H7 (cell line): ENCODE measurements at regions not wholly inside any gene's neighbourhood (a gene's known extent, or its start where the extent isn't known, plus 50 kb on each side); places are given as distances from the start of the nearest gene placed in this dataset.
"Not testable (repeated sequence)": the region's sequence is repeated elsewhere in the genome, so short reads cannot be mapped to it uniquely, and the experiment has no call there.

Source experiments
- DNase-seq: peaks from one replicate; pipeline ENCODE4 v3.0.0; 2012
- H3K27me3 ChIP-seq: 2 replicates; pipeline ENCODE4 v1.6.0; 2011; ENCODE audit warnings: mild to moderate bottlenecking, low read length; ENCODE audit not compliant: control insufficient read depth, insufficient read depth
- H3K36me3 ChIP-seq: replicated peaks from 2 replicates; pipeline ENCODE4 v1.5.1; 2011; ENCODE audit warnings: low read length; ENCODE audit not compliant: control insufficient read depth, insufficient read depth
- H3K4me3 ChIP-seq: 2 replicates; pipeline ENCODE4 v1.5.1; 2011; ENCODE audit warnings: low read depth, mild to moderate bottlenecking, control low read depth, low read length, moderate library complexity; ENCODE audit not compliant: insufficient read depth

- H3K36me3 ChIP-seq: no peaks in the 10 kb centered on the region
- no peak for DNase-seq
- H3K27me3 ChIP-seq: no peaks in the 10 kb centered on the region
- no peak overlapping the region for H3K4me3 ChIP-seq
These were observed 67.3 kb upstream of the RASGRF1 start for GRCh38 chr15:79157631-79158592.

DNA sequence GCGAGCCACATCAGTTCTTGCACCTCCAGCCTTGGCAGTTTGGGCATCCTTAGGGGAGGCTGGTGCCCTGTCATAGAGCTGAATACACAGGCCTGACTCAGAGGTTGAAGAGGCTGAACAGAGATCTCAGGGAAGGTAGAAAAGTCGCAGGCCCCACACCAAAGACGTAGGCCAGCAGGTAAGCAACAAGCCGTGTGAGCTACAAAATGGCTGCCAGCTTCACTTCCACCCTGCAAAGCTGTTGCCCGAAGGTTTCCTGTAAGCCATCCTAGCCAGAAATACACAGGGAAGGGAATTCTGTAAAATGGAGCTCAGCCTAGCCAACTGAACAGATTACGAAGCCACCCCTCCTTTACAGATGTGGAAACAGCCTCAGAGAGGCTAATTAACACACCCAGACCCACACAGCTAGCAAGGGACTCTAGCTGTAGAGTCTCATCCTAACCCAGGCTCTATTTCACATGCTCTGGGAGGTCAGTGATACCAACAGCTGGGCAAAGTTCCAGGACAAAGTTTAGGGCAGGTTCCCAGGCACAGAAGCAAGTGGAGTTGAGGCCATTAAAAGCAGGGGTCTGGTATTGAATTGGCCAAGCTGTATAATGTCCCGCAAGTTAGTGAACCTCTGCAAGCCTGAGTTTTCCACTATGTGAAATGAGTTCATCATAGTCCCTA is 66.3 kb upstream of the RASGRF1 start:
- Histone ChIP-seq H3K36me3 (no peaks in the 10 kb centered on the region), H3K27me3 (no peaks in the 10 kb centered on the region), H3K4me3 (no peak overlapping the region)
- DNase-seq: no peak

- Histone ChIP-seq H3K36me3 (no peaks in the 10 kb centered on the region), H3K27me3 (no peaks in the 10 kb centered on the region), H3K4me3 (no peak overlapping the region)
- DNase-seq: peak; percentile 30
These were observed 64.0 kb upstream of the RASGRF1 start for GRCh38 chr15:79154483-79155135.

DNA sequence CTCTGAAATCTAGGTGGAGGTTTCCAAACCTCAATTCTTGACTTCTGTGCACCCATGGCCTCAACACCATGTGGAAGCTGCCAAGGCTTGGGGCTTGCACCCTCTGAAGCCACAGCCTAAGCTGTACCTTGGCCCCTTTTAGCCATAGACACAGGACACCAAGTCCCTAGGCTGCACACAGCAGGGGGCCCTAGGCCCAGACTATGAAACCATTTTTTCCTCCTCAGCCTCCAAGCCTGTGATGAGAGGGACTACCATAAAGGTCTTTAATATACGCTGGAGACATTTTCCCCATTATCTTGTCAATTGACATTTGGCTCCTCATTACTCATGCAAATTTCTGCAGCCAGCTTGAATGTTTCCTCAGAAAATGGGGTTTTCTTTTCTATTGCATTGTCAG is 53.7 kb upstream of the RASGRF1 start:
- not testable (repeated sequence) for H3K27me3 ChIP-seq, DNase-seq, H3K4me3 ChIP-seq, H3K36me3 ChIP-seq

DNA sequence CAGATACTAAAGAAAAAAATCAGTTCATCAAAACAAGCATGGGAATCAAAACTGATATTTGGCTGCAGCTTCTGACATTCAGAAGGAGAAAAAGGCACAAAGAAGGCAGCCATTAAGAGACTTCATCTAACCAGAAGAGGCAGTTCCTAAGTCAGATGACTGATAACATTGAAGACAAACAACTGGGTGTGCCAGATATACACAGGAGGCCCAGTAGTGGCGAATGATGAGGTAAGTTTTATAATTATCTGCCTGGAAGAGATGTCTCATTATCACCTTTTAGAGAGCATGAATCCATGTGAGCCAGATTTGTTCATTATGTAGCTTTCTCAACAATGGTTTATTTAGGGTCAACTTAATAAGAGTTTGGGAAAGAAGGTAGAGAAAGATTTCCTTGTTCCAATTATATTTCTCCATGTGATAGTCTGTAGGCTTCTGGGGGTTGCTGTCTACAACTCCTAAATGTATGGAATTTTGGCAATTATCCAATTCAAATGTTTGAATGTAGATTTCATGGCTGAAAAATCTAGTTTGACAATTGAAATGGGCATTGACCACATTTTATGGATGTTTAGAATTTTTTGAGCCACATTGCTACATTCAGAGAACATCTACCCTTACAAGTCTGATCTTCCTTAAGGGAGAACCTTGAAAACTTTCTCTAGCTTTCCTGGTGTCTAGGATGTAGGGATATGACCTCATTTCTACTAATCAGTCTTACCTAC is 50.4 kb upstream of the RASGRF1 start:
- DNase-seq: no peak
- no peaks in the 10 kb centered on the region for H3K27me3 ChIP-seq
- no peak overlapping the region for H3K4me3 ChIP-seq

More for the DNA sequence above, 50.4 kb upstream of the RASGRF1 start:
- no peaks in the 10 kb centered on the region for H3K36me3 ChIP-seq
